NCI-H128 (cell line): ENCODE measurements at regions not wholly inside any gene's neighbourhood (a gene's known extent, or its start where the extent isn't known, plus 50 kb on each side); places are given as distances from the start of the nearest gene placed in this dataset.
"Not testable (repeated sequence)": the region's sequence is repeated elsewhere in the genome, so short reads cannot be mapped to it uniquely, and the experiment has no call there.

Experiments used
- DNase-seq: peaks from one replicate; lab custom pipeline; 2025; ENCODE audit not compliant: unreplicated experiment; lab: John Stamatoyannopoulos, UW

DNA sequence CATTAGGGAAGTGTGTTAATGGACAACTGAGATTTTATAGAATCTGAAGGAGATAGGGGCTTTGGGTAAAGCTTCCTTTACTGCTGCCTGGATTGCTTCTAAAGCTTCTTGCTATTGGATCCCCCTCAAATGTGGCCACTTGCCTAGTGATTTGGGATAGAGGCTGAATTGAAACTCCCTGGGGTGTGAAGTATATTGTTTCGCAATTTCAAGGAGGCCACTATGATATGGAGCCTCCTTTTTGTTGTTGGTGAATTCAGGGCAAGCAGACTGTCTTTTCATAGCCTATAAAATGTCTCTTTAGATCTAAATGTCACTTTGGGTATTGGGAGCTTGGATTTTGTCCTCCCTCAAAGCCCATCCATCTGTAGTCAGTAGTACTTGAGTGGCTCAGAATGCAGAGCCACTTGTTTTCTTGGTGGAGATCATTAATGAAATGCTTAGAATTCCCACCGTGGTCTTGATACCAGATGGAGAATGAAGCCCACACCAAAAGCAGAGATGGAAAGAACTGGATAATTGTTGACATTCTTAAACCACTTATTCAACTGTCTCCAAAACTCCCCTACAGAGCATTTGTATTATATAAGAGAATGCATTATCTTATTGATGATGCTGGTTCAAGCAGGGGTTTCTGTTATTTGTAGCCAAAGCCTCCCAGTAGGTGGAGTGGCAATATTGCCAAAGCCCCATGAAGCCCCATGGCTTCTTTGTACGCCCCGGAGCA is 144.3 kb upstream of the KCNE2 start:
- no peak for DNase-seq

DNA sequence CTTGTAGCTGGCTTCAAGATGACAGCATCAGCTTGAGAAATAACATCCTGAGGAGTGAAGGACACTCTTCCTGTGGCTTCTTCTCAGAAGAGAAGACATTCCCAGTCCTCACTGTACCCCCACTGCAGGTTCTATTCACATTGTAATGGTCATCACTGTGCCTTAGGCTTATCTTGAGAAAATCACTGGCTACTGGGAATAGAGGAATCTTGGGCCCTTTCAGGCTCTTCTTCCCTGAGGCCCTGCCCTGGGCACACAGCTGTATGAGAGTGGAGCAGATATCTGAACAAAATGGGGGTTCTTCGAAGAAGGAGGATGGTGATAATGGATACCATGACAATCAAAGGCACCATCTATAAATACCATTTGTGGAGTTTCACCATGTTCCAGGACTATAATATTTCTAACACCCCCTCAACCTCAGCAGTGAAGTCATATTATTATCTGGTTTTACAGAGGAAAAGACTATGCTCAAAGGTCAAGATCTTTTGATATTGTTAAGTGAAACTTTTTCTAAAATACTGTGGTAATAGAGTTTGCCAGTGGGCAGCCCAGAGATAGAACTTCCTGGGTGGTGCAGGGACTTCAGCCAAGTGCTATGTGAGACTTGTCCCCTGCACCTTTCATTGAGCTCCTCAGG is 143.1 kb upstream of the KCNE2 start:
- no peak for DNase-seq

DNA sequence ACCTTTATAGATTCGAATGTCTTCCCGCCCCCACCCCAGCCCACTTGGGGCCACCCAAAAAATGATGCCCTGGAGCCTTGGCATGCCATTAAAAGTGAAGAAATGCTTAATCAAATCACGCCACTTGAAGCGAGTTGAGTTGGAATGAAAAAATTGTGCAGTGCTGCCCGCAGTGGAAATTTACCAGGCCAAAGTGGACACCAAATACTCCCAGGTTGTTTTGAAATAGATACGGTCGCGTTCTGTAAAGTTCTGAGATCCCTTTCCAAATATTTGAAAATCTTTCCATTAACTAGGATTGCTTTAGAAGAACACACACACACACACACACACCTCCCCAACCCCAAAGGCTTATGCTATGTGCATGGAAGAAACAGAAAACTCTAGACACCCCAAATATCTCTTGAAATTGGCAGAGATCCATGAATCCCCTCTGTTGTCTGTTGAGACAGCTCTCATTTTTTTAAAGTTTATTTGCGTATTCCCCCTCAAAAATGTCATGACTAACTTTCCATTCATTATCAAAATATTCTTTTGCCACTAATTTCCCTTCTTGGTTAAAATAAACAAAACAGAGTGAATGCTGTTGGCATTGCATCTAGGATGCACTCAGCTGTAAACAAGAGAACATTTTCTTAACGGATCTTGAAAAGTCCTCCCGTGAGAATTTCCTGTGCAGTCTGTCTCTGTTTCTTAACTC is 142.3 kb upstream of the KCNE2 start:
- DNase-seq = no peak

DNA sequence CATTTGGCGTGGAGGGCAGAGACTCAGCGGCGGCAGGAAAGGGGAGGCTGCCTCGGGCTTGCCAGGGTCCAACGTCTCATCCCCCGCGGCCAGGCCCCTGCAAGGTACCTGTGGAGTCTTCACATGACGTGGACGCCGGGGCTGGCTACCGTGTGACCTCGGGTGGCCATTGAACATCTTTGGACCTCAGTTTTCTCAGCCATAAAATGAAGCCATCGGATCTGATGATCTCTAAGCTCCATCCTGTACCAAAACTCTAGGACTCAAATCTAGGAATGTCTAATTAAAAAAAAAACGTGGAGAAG is 141.8 kb upstream of the KCNE2 start:
- no peak for DNase-seq

DNA sequence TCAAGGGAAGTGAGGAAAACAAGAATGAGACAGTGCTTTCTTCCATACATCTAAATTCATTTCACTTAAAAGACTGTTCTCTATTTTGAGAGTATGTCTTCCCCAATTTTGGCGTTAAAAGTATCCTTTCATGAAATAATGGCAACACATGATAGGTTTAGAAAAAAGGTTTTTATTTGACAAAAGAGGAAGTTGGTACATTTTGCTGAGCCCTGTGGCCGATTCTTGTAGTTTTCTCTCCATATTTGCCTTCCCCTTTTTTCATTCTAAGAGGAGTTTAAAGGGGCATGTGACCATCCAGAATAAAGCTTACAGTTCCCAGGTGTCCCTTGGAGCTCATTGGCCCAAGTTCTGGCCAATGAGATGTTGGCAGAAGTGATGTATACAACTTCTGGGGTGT is 140.4 kb upstream of the KCNE2 start:
- DNase-seq = no peak

DNA sequence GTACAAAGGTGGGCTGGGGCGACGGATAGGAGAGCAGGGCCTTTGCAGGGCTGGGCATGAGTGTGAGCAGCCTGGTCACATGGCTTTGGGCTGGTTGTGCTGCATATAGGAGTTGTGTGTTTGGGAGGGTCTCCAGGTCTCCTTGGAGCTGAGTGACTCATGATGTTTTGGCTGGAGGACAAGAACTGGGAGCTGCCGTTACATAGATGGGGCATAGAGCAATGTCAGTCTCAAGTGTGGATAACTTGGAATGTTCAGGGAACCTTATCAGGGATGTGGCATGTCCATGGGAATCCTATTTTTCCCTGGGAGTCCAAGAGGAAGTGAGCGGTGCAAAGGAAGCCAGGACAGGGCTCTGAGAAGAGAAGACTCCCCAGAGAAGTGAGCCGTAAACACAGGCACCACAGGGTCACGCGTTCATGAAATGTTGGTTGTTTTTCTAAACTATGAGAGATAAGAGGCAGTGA is 136.4 kb upstream of the KCNE2 start:
- DNase-seq = no peak

DNA sequence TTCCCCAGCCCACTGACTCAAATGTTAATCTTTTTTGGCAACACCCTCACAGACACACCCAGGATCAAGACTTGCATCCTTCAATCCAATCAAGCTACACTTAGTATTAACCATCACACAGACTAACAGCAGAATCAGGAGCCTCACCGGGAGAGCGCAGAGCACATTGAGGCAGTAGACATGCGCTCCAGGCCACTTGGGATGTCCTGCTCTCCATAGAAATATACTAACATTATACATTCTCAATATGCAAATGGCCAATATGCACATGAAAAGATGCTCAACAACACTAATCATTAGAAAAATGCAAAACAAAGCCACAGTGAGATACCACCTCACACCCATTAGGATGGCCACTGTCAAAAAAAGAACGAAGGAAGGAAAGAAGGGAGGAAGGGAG is 135.0 kb upstream of the KCNE2 start:
- DNase-seq = no peak

DNA sequence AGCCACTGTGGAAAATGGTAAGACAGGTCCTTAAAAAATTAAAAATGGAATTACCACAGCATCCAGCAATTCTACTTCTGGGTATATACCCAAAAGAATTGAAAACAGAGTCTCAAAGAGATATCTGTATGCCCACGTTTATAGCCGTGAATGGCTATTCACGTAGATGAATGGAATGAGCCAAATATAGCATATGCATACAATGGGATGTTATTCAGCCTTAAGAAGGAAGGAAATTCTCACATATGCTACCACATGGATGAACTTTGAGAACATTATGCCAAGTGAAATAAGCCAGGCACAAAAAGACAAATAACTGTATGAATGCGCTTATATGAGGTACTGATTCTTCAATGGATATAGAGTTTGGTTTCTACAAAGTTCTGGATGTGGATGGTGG is 134.5 kb upstream of the KCNE2 start:
- no peak for DNase-seq

DNA sequence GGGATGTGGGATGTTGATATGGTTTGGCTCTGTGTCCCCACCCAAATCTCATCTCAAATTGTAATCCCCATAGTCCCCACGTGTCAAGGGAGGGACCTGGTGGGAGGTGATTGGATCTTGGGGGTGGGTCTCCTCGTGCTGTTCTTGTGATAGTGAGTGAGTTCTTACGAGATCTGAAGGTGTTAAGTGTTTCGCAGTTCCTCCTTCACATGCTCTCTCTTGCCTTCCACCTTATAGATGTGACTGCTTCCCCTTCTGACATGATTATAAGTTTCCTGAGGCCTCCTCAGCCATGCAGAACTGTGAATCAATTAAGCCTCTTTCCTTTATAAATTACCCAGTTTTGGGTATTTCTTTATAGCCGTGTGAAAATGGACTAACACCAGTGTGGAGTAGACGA is 130.1 kb upstream of the KCNE2 start:
- not testable (repeated sequence) for DNase-seq

DNA sequence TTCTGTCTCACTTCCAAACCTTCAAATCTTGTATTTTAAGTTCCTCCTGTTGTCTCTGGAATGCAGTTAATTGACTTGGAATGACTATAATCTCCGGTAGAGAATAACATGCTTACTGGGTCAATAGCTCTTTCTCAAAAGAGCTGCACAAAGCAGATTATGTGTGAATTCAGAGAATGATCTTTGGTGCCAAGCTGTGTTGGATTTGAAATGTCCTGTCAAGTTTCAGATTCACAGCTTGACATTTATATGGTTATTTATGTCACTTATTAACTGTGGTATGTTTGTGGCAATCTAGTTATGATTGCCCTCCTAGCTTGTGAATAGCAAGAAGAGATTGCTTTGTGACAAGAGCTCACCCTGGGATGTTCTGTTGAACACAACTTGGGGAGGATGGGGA is 128.3 kb upstream of the KCNE2 start:
- no peak for DNase-seq

DNA sequence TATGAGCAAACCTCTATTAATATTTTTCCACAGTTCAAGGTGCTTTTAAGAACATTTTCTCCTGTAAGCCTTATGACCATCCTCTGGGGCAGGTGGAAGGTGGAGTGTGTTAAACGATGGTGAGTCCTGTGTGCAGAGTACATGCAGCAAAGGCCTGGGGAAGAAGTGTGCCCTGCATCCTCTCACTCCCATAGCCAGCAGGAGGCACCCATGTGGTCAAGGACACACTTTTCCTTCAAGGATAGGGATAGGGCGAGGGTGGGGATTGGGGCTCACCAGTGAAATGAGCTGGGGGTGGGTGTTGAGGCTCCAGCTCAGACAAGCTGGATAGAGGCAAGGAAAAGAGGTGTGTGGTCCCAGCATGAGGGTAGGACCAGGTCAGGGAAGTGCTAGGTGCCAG is 120.8 kb upstream of the KCNE2 start:
- DNase-seq = no peak

DNA sequence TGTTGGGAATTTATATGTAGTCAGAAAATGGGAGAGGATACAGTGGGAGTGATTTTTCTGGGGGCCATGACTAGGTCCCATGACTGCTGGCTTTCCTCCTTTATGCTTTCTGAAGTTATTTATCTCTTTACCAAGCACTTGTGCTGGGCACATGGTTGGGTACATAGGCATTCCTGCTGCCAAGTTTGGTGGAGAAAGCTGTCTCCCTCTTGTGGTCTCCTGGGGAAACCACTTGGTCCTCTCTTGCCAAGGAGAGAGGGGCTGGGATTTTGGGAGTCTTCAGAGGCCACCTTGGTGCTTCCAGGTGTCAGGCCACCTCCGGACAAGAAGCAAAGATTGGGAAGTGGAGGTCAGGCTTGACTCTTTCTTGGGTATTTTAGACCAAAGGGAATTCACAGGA is 120.2 kb upstream of the KCNE2 start:
- DNase-seq = no peak

DNA sequence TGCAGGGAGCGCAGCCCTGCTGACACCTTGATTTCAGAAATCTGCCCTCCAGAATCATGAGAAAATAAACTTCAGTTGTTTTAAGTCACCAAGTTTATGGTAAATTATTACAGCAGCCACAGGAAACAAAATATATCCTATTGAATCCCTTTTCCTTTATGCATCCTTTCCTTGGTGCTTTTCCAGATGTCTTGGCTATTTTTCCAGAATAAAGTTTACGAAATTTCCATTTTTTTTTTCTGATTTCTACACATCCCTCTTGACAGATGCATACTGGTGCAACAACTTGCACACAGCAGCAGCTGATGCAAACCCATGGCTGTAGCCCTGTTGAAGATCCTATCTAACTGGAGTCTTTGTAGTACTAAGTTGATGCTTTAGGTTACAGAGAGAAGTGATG is 111.1 kb upstream of the KCNE2 start:
- no peak for DNase-seq

DNA sequence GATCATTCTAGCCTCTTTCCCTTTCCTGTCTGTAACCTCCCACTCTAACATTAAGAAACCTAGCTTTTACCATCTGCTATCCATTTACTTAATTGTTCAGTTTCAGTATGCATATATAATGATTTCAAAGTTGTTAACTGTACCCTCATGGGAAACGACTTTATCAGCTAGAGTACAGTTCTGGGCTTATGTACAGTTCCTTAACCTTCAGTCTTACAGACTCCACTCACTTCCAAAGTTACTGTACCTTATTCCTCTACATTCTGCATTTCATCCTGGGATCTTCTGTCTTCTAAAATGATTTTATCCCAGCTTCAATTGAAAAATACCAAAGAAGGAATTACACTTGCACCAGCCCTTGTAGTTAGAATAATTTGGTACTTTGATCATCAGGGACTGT is 108.7 kb upstream of the KCNE2 start:
- DNase-seq = no peak

DNA sequence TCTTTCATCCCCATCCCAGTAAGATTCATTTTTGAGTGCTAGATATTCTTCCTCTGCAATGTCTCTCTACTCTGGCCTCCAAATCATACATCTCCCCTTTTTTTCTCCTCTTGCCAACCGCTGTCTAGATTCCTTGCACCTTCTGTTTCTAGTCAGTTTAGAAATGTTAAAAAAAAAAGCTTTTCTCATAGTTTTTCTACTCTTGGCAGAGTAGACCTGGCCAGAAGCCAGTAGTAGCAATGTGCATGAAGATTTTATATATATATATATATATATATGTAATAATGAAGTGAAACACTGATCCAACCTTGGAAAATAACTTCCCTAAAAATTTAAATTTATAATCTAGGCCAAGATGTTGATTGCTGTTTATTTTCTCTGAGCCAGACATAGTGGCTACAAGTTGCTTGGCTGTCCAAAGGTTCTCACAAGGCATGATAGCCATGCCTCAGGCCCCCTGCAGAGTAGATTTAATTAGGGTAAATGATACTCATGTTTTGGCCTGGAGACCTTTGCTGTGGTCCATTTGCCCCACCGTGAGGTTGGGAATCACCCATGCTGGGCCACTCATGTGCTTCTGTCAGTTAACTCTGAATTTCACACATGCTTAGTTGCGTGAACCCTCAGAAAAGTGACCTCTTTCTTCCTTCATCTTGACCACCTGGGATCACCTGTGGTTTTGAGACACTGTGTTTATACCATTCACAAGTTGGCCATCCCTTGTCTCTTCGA is 103.4 kb upstream of the KCNE2 start:
- DNase-seq = no peak

DNA sequence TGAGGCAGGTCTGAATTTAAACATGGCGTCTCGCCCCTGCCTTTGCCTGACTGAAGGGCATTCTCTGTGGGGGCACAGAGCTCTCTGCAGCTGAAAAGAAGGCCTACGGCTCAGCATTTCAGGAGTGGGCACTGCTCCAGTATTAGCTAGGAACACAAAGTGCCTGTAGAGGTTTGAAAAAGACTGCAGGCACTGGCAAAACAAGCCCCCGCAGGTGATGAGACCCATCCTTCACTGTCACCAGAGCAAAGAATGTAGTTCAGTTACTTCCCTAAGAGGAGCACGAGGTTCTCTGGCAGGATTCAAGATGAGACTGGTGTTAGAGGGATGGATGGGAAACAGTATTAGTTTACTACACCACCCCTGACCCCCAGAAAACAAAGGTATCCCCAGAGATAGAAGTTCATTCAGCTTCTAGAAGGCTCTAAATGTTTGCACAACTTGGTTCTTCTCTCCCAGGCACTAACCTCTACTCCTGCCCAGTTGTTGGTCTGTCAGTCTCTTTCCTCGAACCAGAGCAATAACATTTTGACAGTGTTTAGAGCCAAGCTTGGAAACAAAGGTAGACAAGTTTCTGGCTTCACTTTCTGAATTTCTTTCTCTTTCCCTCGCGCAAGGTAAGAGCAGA is 101.9 kb upstream of the KCNE2 start:
- no peak for DNase-seq

DNA sequence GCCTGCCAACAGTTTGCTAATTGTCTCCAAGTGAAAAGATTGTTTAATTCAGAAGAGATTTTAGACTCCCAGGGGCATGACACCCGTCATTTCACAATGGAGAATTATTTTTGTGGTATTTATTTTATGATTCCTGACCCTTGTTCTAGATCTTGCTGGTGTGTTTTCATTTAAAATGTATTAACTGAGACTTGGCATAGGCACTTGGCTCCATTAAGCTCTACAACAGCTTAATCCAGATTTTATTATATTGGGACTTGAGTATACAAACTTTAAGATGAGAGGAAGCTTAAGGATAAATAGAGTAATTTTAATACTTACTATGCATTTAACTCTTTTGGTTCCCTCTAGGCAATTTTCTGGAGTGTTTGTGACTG is 101.3 kb upstream of the KCNE2 start:
- DNase-seq = no peak

DNA sequence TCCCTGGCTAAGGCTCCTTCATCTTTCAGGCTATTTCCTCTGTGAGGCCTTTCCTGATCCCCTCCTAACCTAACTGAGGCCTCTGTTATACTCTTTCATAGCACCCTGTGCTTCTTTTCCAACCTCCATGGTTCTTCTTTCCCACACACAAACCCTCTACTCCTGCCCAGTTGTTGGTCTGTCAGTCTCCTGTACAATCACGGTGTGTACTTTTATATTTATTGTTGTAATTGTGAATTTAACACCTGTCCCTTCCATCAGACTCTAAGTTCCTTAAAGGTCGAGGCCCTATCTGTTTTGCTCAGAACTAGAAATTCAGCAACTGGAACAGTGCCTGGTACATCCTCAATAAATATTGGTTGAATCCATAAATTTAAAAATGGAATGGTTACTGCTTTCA is 100.2 kb upstream of the KCNE2 start:
- no peak for DNase-seq

DNA sequence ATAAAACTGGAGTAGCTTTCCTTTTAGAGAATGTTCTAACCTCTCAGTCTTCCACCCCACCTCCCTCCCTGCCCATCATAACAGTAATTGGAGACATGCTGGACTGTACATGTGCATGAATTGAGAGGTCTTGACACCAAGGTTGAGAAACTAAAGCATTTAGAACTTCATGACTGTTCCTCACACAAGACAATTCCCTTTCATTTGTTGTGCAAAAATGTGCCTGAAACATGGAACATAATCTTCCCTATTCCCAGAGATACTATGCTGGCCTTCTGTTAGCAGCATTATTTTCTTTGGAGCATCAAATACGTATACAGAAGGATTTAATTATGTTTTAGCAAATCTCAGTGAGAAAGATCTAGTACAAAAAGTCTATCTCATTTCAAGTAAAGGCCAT is 97.5 kb upstream of the KCNE2 start:
- DNase-seq = no peak

DNA sequence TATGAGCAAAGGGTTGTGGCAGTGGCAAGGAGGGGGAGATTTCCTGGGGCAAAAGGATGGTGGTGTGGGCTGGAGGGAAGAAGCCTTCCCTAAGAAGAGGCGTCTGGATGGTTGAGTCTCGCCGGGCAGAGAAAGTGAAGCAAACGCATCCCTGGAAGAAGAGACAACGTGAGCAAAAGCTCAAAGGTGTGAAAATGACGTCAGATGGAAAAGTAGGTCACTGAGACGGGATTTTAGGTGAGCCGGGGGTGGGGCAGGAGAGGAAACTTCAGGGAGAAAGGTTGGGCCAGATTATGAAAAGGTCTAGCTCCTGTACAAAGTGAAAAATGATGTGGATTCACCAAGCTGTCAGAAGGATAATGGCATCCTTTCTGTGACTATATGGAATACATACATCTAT is 95.3 kb upstream of the KCNE2 start:
- no peak for DNase-seq

DNA sequence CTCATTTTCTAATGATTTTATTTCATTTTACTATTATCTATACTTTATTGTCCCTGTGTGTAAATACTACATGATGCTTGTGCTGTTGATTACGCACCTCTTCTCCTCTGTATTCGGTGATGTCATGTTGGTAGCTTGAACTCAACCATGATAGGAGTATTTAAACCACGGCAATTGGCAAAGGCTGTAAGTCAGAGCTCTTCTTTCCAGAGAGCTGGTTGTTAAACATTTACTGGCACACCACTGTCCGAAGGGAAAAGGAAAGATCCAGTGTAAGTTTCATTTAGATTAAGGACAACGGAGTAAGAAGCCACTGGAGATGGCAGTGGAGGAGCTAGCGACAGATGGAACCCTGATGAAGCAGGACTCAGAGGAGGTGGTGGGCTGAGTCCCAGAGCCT is 93.4 kb upstream of the KCNE2 start:
- DNase-seq = no peak
